A549 (cell line): ENCODE measurements at regions not wholly inside any gene's neighbourhood (a gene's known extent, or its start where the extent isn't known, plus 50 kb on each side); places are given as distances from the start of the nearest gene placed in this dataset.

Experiments used
- ATAC-seq, 2 experiments: fragments of 200-7000 bp in 1 of 2; fragments of >200 bp in 1 of 2; cut with Nextera tagmentation in 1 of 2; cut with Tn5 transposase in 1 of 2; 3 replicates each; pipeline versions ENCODE4 v1.8.0 to v1.9.1; 2018 to 2020; ENCODE audit warnings: mild to moderate bottlenecking in 1 of 2, moderate library complexity in 1 of 2
- CTCF ChIA-PET: fragments of 300-600 bp; sonication (Branson Sonifier 250); formaldehyde crosslinking; extraction: SDS; loops from one replicate; lab custom pipeline; 2021; ENCODE audit warnings: antibody characterized with exemption, inconsistent platforms; lab: Yijun Ruan, JAX
- POLR2A ChIA-PET: fragments of 350-600 bp; formaldehyde crosslinking; extraction: SDS; loops from one replicate; lab custom pipeline; 2021; ENCODE audit warnings: antibody characterized with exemption, inconsistent platforms; lab: Yijun Ruan, JAX
- DNase-seq, 2 experiments: peaks; one replicate each; pipeline versions ENCODE4 v3.0.0 to v3.0.0-alpha.2; 2011 to 2016; ENCODE audit warnings: low read depth in 1 of 2, low spot score in 1 of 2
- FAIRE-seq: peaks from 2 replicates; lab custom pipeline; 2011; peaks lifted over from hg19 to GRCh38; lab: Jason Lieb, UNC
- H3K27ac ChIP-seq, 2 experiments: fragments of >200 bp; sonication (Bioruptor Twin); formaldehyde crosslinking; 3 replicates each; pipeline ENCODE4 v1.5.1; 2016 to 2017
- H3K4me1 ChIP-seq: fragments of >200 bp; sonication (Bioruptor Twin); formaldehyde crosslinking; 3 replicates; pipeline ENCODE4 v1.6.1; 2016
- H3K4me2 ChIP-seq: fragments of >200 bp; sonication (Bioruptor Twin); formaldehyde crosslinking; 3 replicates; pipeline ENCODE4 v1.6.1; 2016
- H3K4me3 ChIP-seq: fragments of >200 bp; sonication (Bioruptor Twin); formaldehyde crosslinking; 3 replicates; pipeline ENCODE4 v1.5.1; 2016
- H3K9me3 ChIP-seq: fragments of >200 bp; sonication (Bioruptor Twin); formaldehyde crosslinking; 3 replicates; pipeline ENCODE4 v1.6.1; 2016
- BCL3 ChIP-seq: fragments of >200 bp; sonication (Bioruptor Twin); formaldehyde crosslinking; IDR thresholded peaks from 3 replicates; pipeline ENCODE4 v1.6.1; 2016
- BHLHE40 ChIP-seq: IDR thresholded peaks from 2 replicates; pipeline ENCODE4 v1.6.1; 2012; ENCODE audit warnings: low read depth, low read length, inconsistent platforms
- CBX2 ChIP-seq: fragments of 200-600 bp; sonication (generic); IDR thresholded peaks from 2 replicates; pipeline ENCODE4 v1.6.1; 2016; ENCODE audit warnings: low read depth, mild to moderate bottlenecking, borderline replicate concordance
- CEBPB ChIP-seq, 2 experiments: fragments of >200 bp in 1 of 2; sonication (Bioruptor Twin) in 1 of 2; formaldehyde crosslinking in 1 of 2; IDR thresholded peaks; 2 replicates each; pipeline ENCODE4 v1.6.1; 2012 to 2016
- EHMT2 ChIP-seq: fragments of 200-600 bp; sonication (generic); IDR thresholded peaks from 2 replicates; pipeline ENCODE4 v1.6.1; 2016; ENCODE audit warnings: antibody characterized with exemption, low read depth, mild to moderate bottlenecking, moderate library complexity
- ELK1 ChIP-seq: fragments of 150-350 bp; IDR thresholded peaks from 2 replicates; pipeline ENCODE4 v1.6.1; 2014; ENCODE audit warnings: low read depth, mild to moderate bottlenecking, low read length
- FOXS1 ChIP-seq: fragments of 250-450 bp; sonication (Bioruptor Pico); IDR thresholded peaks from 2 replicates; pipeline ENCODE4 v1.5.0; 2020; ENCODE audit warnings: mild to moderate bottlenecking, moderate library complexity
- HDAC2 ChIP-seq: fragments of 200-600 bp; sonication (generic); IDR thresholded peaks from 2 replicates; pipeline ENCODE4 v1.6.1; 2016
- HOXB13 ChIP-seq: fragments of 250-450 bp; sonication (Bioruptor Pico); IDR thresholded peaks from 2 replicates; pipeline ENCODE4 v1.5.0; 2020; ENCODE audit warnings: low read depth, mild to moderate bottlenecking, moderate library complexity
- KDM1A ChIP-seq: fragments of 200-600 bp; sonication (generic); IDR thresholded peaks from 2 replicates; pipeline ENCODE4 v1.6.1; 2016; ENCODE audit warnings: low read depth, mild to moderate bottlenecking
- MAFK ChIP-seq: fragments of 450-650 bp; IDR thresholded peaks from 2 replicates; pipeline ENCODE4 v1.6.1; 2014; ENCODE audit not compliant: partially characterized antibody
- MAX ChIP-seq: IDR thresholded peaks from 2 replicates; pipeline ENCODE4 v1.6.1; 2012
- MYC ChIP-seq: IDR thresholded peaks from 2 replicates; pipeline ENCODE4 v1.6.1; 2012; ENCODE audit warnings: mild to moderate bottlenecking, inconsistent platforms, low read length, improper control_type of control experiment, borderline replicate concordance
- NFE2L2 ChIP-seq: fragments of 150-350 bp; conservative IDR thresholded peaks from 2 replicates; pipeline ENCODE4 v1.6.1; 2014; ENCODE audit warnings: low read length
- NPAS2 ChIP-seq: fragments of 250-450 bp; sonication (Bioruptor Pico); IDR thresholded peaks from 2 replicates; pipeline ENCODE4 v1.8.0; 2022; ENCODE audit warnings: mild to moderate bottlenecking, moderate library complexity, borderline replicate concordance
- POLR2A ChIP-seq: IDR thresholded peaks from 2 replicates; pipeline ENCODE4 v1.6.1; 2012; ENCODE audit warnings: mild to moderate bottlenecking, low read length
- POLR2AphosphoS2 ChIP-seq: conservative IDR thresholded peaks from 2 replicates; pipeline ENCODE4 v1.6.1; 2012; ENCODE audit warnings: low read length, improper control_type of control experiment, inconsistent platforms
- RARB ChIP-seq: fragments of 250-450 bp; sonication (Bioruptor Pico); IDR thresholded peaks from 2 replicates; pipeline ENCODE4 v1.8.0; 2021; ENCODE audit warnings: mild to moderate bottlenecking, moderate library complexity
- RFX5 ChIP-seq: fragments of 450-650 bp; IDR thresholded peaks from 2 replicates; pipeline ENCODE4 v1.7.1; 2014; ENCODE audit warnings: antibody characterized with exemption, mild to moderate bottlenecking, moderate library complexity
- RNF2 ChIP-seq: fragments of 200-600 bp; sonication (generic); IDR thresholded peaks from 2 replicates; pipeline ENCODE4 v1.6.1; 2016; ENCODE audit warnings: low read depth, mild to moderate bottlenecking, antibody characterized with exemption, moderate library complexity, borderline replicate concordance
- TFCP2L1 ChIP-seq: fragments of 250-450 bp; sonication (Bioruptor Pico); IDR thresholded peaks from 2 replicates; pipeline ENCODE4 v1.5.0; 2021; ENCODE audit warnings: mild to moderate bottlenecking
- TP53 ChIP-seq: fragments of 250-450 bp; sonication (Bioruptor Pico); IDR thresholded peaks from 2 replicates; pipeline ENCODE4 v1.5.0; 2021; ENCODE audit warnings: mild to moderate bottlenecking, moderate library complexity
- USF2 ChIP-seq: fragments of 450-650 bp; IDR thresholded peaks from 2 replicates; pipeline ENCODE4 v1.6.1; 2014; ENCODE audit warnings: antibody characterized with exemption
- ZFP36 ChIP-seq: fragments of 450-650 bp; IDR thresholded peaks from 2 replicates; pipeline ENCODE4 v1.6.1; 2014; ENCODE audit warnings: borderline replicate concordance; ENCODE audit not compliant: partially characterized antibody
- ZNF302 ChIP-seq: fragments of 250-450 bp; sonication (Bioruptor Pico); IDR thresholded peaks from 2 replicates; pipeline ENCODE4 v1.9.0; 2021; ENCODE audit warnings: inconsistent platforms, mild to moderate bottlenecking, moderate library complexity
- WGBS: methylation state at CpG from one replicate; pipeline ENCODE4 v1.1.6; 2017; ENCODE audit errors: missing lambda C conversion rate; 5-methylcytosine and 5-hydroxymethylcytosine counted together

- FAIRE-seq (no peak), ATAC-seq (no peak), DNase-seq (no peak)
- no peak overlapping the region for H3K4me3 ChIP-seq
- WGBS = 76% methylated on average over 2 of the region's 2 CpGs
- peaks cover 8% of the 10 kb centered on the region; the same call in 2 of the 3 replicates for H3K9me3 ChIP-seq
- POLR2A ChIA-PET = no interaction called here
- CTCF ChIA-PET = interaction anchor here (1.4 kb wide), 1 partner anchor 13 kb away, joined by 4 read pairs; no protein-coding TSS in a partner anchor
- H3K4me1 ChIP-seq = no peaks in the 10 kb centered on the region
- H3K4me2 ChIP-seq = no peak overlapping the region
- TF ChIP-seq POLR2A (no peak), TFCP2L1 (CRISPR knock-in tag) (no peak), RNF2 (no peak), MYC (no peak)
- no peak overlapping the region for H3K27ac ChIP-seq
Observed at GRCh38 chr3:8405144-8405543, 96.5 kb upstream of the LMCD1 start.

GRCh38 chr3:8406479-8406878 lies 95.1 kb upstream of the LMCD1 start:
- ChIA-PET POLR2A (no interaction called here), CTCF (interaction anchor here (1.2 kb wide), 1 partner anchor 11 kb away, joined by 3 read pairs; no protein-coding TSS in a partner anchor)
- ATAC-seq = no peak
- no peak overlapping the region for H3K4me3 ChIP-seq
- H3K4me1 ChIP-seq = no peaks in the 10 kb centered on the region
- no peak for FAIRE-seq
- TF ChIP-seq MAX (no peak), NPAS2 (CRISPR knock-in tag) (no peak), TP53 (CRISPR knock-in tag) (no peak), TFCP2L1 (CRISPR knock-in tag) (no peak), USF2 (no peak), BCL3 (no peak), MAFK (no peak), RARB (CRISPR knock-in tag) (no peak), RFX5 (no peak), MYC (no peak), NFE2L2 (no peak), FOXS1 (CRISPR knock-in tag) (no peak)
- DNase-seq = no peak
- 26% methylated on average over 1 of the region's 1 CpG for WGBS
- H3K9me3 ChIP-seq = peaks cover 8% of the 10 kb centered on the region; the same call in 2 of the 3 replicates
- no peak overlapping the region for H3K27ac ChIP-seq
- no peak overlapping the region for H3K4me2 ChIP-seq

GRCh38 chr3:8413337-8413926 lies 88.2 kb upstream of the LMCD1 start:
- CTCF ChIA-PET = no interaction called here
- no peaks in the 10 kb centered on the region for H3K9me3 ChIP-seq
- H3K4me2 ChIP-seq = no peak overlapping the region
- ATAC-seq (no peak), DNase-seq (no peak), FAIRE-seq (no peak)
- WGBS = 66% methylated on average over 7 of the region's 7 CpGs
- POLR2A ChIA-PET = no interaction called here
- no peak overlapping the region for H3K27ac ChIP-seq
- H3K4me1 ChIP-seq = no peaks in the 10 kb centered on the region
- TF ChIP-seq HOXB13 (CRISPR knock-in tag) (no peak), POLR2A (no peak), EHMT2 (no peak), CBX2 (no peak), BHLHE40 (no peak), NPAS2 (CRISPR knock-in tag) (no peak), POLR2AphosphoS2 (no peak), ZNF302 (CRISPR knock-in tag) (no peak), ELK1 (no peak), KDM1A (no peak), CEBPB (IDR thresholded peaks at IDR 0.05) (no peak), HDAC2 (no peak), RARB (CRISPR knock-in tag) (no peak), ZFP36 (no peak), NFE2L2 (no peak), MAFK (no peak)
- H3K4me3 ChIP-seq = no peak overlapping the region
